HEK293T (cell line): ENCODE measurements at regions not wholly inside any gene's neighbourhood (a gene's known extent, or its start where the extent isn't known, plus 50 kb on each side); places are given as distances from the start of the nearest gene placed in this dataset.

Experiments
- ARNT ChIP-seq: fragments of 450-650 bp; IDR thresholded peaks from 2 replicates; pipeline ENCODE4 v1.6.1; 2017; ENCODE audit warnings: mild to moderate bottlenecking
- BHLHE40 ChIP-seq: fragments of 450-650 bp; IDR thresholded peaks from 2 replicates; pipeline ENCODE4 v1.6.1; 2016; ENCODE audit warnings: mild to moderate bottlenecking, moderate library complexity, borderline replicate concordance
- FOXM1 ChIP-seq: fragments of 450-650 bp; IDR thresholded peaks from 2 replicates; pipeline ENCODE4 v1.6.1; 2017; ENCODE audit warnings: mild to moderate bottlenecking, borderline replicate concordance
- L3MBTL2 ChIP-seq: fragments of 450-650 bp; conservative IDR thresholded peaks from 2 replicates; pipeline ENCODE4 v1.6.1; 2016; ENCODE audit warnings: mild to moderate bottlenecking
- SP1 ChIP-seq: fragments of 450-650 bp; IDR thresholded peaks from 2 replicates; pipeline ENCODE4 v1.6.1; 2017
- ZNF384 ChIP-seq: fragments of 450-650 bp; IDR thresholded peaks from 2 replicates; pipeline ENCODE4 v1.6.1; 2016

GRCh38 chr12:127013197-127013596, 1253.8 kb upstream of the TMEM132C start:
- no peak for TF ChIP-seq L3MBTL2
- TF ChIP-seq FOXM1 = no peak
- no peak for TF ChIP-seq SP1
- no peak for TF ChIP-seq ARNT
- no peak for TF ChIP-seq ZNF384
- no peak for TF ChIP-seq BHLHE40
